ENCODE measurements at regions not wholly inside any gene's neighbourhood (a gene's known extent, or its start where the extent isn't known, plus 50 kb on each side); places are given as distances from the start of the nearest gene placed in this dataset.

DNA sequence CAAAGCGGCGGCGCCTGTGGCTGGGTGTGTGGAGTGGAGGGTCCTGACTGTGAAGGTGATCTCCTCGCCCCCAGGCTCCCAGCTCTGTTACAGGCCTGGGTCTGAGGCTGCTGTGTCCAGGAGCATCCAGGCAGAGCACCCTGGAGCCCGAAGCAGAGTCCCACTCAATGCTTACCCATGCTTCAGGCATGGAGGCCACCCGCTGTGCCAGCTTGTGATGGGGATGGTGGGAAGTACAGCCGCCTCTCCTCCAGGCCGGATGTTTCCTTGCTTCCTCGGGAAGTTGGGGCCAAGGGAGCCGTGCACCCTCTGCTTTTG is 255.9 kb upstream of the IRX1 start:
- no peak overlapping the region for H2AFZ ChIP-seq (ENCODE audit: insufficient read depth, low read depth, low read length, poor library complexity, severe bottlenecking)
- H3K4me3 Mint-ChIP-seq = no peak overlapping the region
- no peaks in the 10 kb centered on the region for H3K4me1 ChIP-seq (ENCODE audit: control insufficient read depth in 2 of 2, insufficient read depth in 2 of 2, low read length in 2 of 2)
- ATAC-seq (ENCODE audit: low read depth) = no peak
- H3K9me3 Mint-ChIP-seq (ENCODE audit: insufficient read depth) = no peaks in the 10 kb centered on the region
- H3K4me2 ChIP-seq (replicated peaks; ENCODE audit: low read depth, low read length, poor library complexity, severe bottlenecking) = no peak overlapping the region
- H3K4me3 ChIP-seq (ENCODE audit: control extremely low read depth in 1 of 5, extremely low read depth in 1 of 5, insufficient read depth in 1 of 5, low read depth in 2 of 5, low read length in 4 of 5) = no peak overlapping the region
- H3K27me3 Mint-ChIP-seq = no peaks in the 10 kb centered on the region
- no peak overlapping the region for H3K27ac Mint-ChIP-seq
- no peaks in the 10 kb centered on the region for H4K20me1 ChIP-seq (ENCODE audit: control insufficient read depth, insufficient read depth, low read length, poor library complexity, severe bottlenecking)
- DNase-seq = no peak
- H3K79me2 ChIP-seq (ENCODE audit: control insufficient read depth, insufficient read depth, low read length) = no peaks in the 10 kb centered on the region
- WGBS (ENCODE audit: insufficient coverage) = 70% methylated on average over 9 of the region's 10 CpGs
- TF ChIP-seq EZH2 (IDR thresholded peaks at IDR 0.05; ENCODE audit: borderline replicate concordance, insufficient read depth, low read depth, low read length, poor library complexity, severe bottlenecking) = no peak
- no peak overlapping the region for H3K9ac ChIP-seq (ENCODE audit: low read length)
- H3K27ac ChIP-seq (ENCODE audit: low read length in 2 of 2) = no peak overlapping the region
- no peaks in the 10 kb centered on the region for H3K27me3 ChIP-seq (replicated peaks in 1 of 4; ENCODE audit: control extremely low read depth in 1 of 4, control insufficient read depth in 3 of 4, insufficient read depth in 4 of 4, low read length in 3 of 4)
- ChIA-PET POLR2A (no interaction called here), CTCF (no interaction called here)
- no peaks in the 10 kb centered on the region for H3K4me1 Mint-ChIP-seq
- no peaks in the 10 kb centered on the region for H3K36me3 ChIP-seq (replicated peaks in 1 of 2; ENCODE audit: control extremely low read depth in 1 of 2, control insufficient read depth in 1 of 2, extremely low read depth in 1 of 2, insufficient read depth in 2 of 2, low read length in 1 of 2)
- intact Hi-C loops (cut with micrococcal nuclease) = no loop called here
- H3K9me3 ChIP-seq (ENCODE audit: control extremely low read depth in 1 of 3, control insufficient read depth in 2 of 3, insufficient read depth in 1 of 3, low read length in 2 of 3) = peaks cover 0 to 51% (median 0%) of the 10 kb centered on the region in 3 donors

DNA sequence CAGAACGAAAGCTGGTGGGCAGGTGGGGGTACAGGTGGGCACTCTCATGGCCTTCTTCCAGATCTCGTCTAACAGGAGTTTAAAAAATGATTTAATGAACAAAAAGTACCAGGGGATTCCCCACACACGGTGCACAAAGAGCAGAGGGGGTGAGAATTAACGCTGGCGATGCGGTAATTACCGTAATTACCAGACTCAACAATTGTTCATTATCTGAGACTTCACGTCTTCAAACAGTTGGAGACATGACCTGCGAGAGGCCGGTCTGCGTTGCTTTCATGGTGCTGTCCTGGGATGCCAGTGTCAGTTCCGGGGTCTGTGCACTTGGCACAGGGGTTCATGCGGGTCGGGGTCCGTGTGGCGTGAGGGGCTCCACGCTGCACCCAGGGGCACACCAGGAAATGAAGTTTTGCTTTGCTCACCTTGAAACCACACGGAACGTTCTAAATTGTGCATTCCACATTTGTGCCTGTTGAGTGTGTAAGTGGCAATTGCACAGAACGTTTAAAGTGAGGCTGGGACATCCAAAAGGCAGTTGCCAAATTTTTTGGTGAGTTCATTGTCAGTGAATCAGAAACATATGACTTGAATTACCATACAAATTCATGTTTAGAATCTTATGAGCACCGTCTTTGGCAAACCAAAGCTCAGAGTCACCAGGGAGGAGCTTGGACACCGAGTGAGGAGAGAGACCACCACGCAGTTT is 256.4 kb upstream of the IRX1 start:
- Histone ChIP-seq H3K27me3 (replicated peaks in 1 of 4; ENCODE audit: control extremely low read depth in 1 of 4, control insufficient read depth in 3 of 4, insufficient read depth in 4 of 4, low read length in 3 of 4) (no peaks in the 10 kb centered on the region), H3K4me3 (ENCODE audit: control extremely low read depth in 1 of 5, extremely low read depth in 1 of 5, insufficient read depth in 1 of 5, low read depth in 2 of 5, low read length in 4 of 5) (no peak overlapping the region), H3K4me2 (replicated peaks; ENCODE audit: low read depth, low read length, poor library complexity, severe bottlenecking) (no peak overlapping the region), H3K27ac (ENCODE audit: low read length in 2 of 2) (no peak overlapping the region), H2AFZ (ENCODE audit: insufficient read depth, low read depth, low read length, poor library complexity, severe bottlenecking) (no peak overlapping the region), H3K9ac (ENCODE audit: low read length) (no peak overlapping the region), H3K4me1 (ENCODE audit: control insufficient read depth in 2 of 2, insufficient read depth in 2 of 2, low read length in 2 of 2) (no peaks in the 10 kb centered on the region), H3K36me3 (replicated peaks in 1 of 2; ENCODE audit: control extremely low read depth in 1 of 2, control insufficient read depth in 1 of 2, extremely low read depth in 1 of 2, insufficient read depth in 2 of 2, low read length in 1 of 2) (no peaks in the 10 kb centered on the region), H3K79me2 (ENCODE audit: control insufficient read depth, insufficient read depth, low read length) (no peaks in the 10 kb centered on the region), H4K20me1 (ENCODE audit: control insufficient read depth, insufficient read depth, low read length, poor library complexity, severe bottlenecking) (no peaks in the 10 kb centered on the region), H3K9me3 (ENCODE audit: control extremely low read depth in 1 of 3, control insufficient read depth in 2 of 3, insufficient read depth in 1 of 3, low read length in 2 of 3) (peaks cover 0 to 48% (median 0%) of the 10 kb centered on the region in 3 donors)
- no peak for TF ChIP-seq EZH2 (IDR thresholded peaks at IDR 0.05; ENCODE audit: borderline replicate concordance, insufficient read depth, low read depth, low read length, poor library complexity, severe bottlenecking)
- DNase-seq (no peak), ATAC-seq (ENCODE audit: low read depth) (no peak)
- H3K9me3 Mint-ChIP-seq (ENCODE audit: insufficient read depth) = no peaks in the 10 kb centered on the region
- H3K4me3 Mint-ChIP-seq = no peak overlapping the region
- ChIA-PET POLR2A (no interaction called here), CTCF (no interaction called here)
- H3K27ac Mint-ChIP-seq = no peak overlapping the region
- no peaks in the 10 kb centered on the region for H3K27me3 Mint-ChIP-seq
- no peaks in the 10 kb centered on the region for H3K4me1 Mint-ChIP-seq
- WGBS (ENCODE audit: insufficient coverage) = 90% methylated on average over 22 of the region's 23 CpGs
- intact Hi-C loops (cut with micrococcal nuclease) = no loop called here
